K562 (cell line): ENCODE measurements at regions not wholly inside any gene's neighbourhood (a gene's known extent, or its start where the extent isn't known, plus 50 kb on each side); places are given as distances from the start of the nearest gene placed in this dataset.

Experiments used
- ADNP ChIP-seq: fragments of 200-800 bp; sonication (Bioruptor generic); IDR thresholded peaks from 2 replicates; pipeline ENCODE4 v1.6.1; 2016; ENCODE audit warnings: missing genetic modification characterization, missing compliant biosample characterization
- BCOR ChIP-seq: fragments of 450-650 bp; IDR thresholded peaks from 2 replicates; pipeline ENCODE4 v1.6.1; 2016
- CBX1 ChIP-seq: sonication (generic); IDR thresholded peaks from 2 replicates; pipeline ENCODE4 v1.6.1; 2016; ENCODE audit warnings: antibody characterized with exemption, low read depth, mild to moderate bottlenecking
- CEBPB ChIP-seq: fragments of 450-650 bp; IDR thresholded peaks from 2 replicates; pipeline ENCODE4 v1.6.1; 2016; ENCODE audit warnings: missing genetic modification characterization, missing compliant biosample characterization
- EWSR1 ChIP-seq: fragments of 450-650 bp; IDR thresholded peaks from 2 replicates; pipeline ENCODE4 v1.6.1; 2018; ENCODE audit warnings: borderline replicate concordance, mild to moderate bottlenecking, low read depth, moderate library complexity; ENCODE audit not compliant: partially characterized antibody
- PHF20 ChIP-seq: fragments of 450-650 bp; IDR thresholded peaks from 2 replicates; pipeline ENCODE4 v1.6.1; 2018; ENCODE audit not compliant: partially characterized antibody
- PHTF2 ChIP-seq: fragments of 250-450 bp; sonication (Bioruptor Pico); IDR thresholded peaks from 2 replicates; pipeline ENCODE4 v1.5.0; 2021; ENCODE audit warnings: mild to moderate bottlenecking
- RB1 ChIP-seq: fragments of 450-650 bp; IDR thresholded peaks from 2 replicates; pipeline ENCODE4 v1.6.1; 2017; ENCODE audit warnings: low read depth, mild to moderate bottlenecking
- SIX5 ChIP-seq, 2 experiments: IDR thresholded peaks; 2 replicates each; pipeline ENCODE4 v1.6.1; 2011; ENCODE audit warnings: low read length in 2 of 2, borderline replicate concordance in 1 of 2, low read depth in 1 of 2, mild to moderate bottlenecking in 1 of 2, moderate library complexity in 1 of 2; ENCODE audit not compliant: insufficient read depth in 1 of 2
- SMAD4 ChIP-seq: fragments of 250-450 bp; sonication (Bioruptor Pico); conservative IDR thresholded peaks from 2 replicates; pipeline ENCODE4 v1.8.0; 2021; ENCODE audit warnings: inconsistent platforms, mild to moderate bottlenecking, moderate library complexity
- SMARCE1 ChIP-seq: fragments of 450-650 bp; IDR thresholded peaks from 2 replicates; pipeline ENCODE4 v1.7.1; 2016; ENCODE audit warnings: mild to moderate bottlenecking
- ZNF354B ChIP-seq: fragments of 250-450 bp; sonication (Bioruptor Pico); IDR thresholded peaks from 2 replicates; pipeline ENCODE4 v1.4.0; 2020
- ZNF740 ChIP-seq, 3 experiments: fragments of 200-800 bp in 1 of 3; sonication (Bioruptor generic) in 1 of 3; sonication (generic) in 1 of 3; formaldehyde crosslinking in 1 of 3; IDR thresholded peaks; 2 replicates each; pipeline versions ENCODE4 v1.6.1 to v1.8.0; 2016 to 2022; ENCODE audit warnings: mild to moderate bottlenecking in 2 of 3, missing compliant biosample characterization in 2 of 3, missing genetic modification characterization in 2 of 3, missing genetic modification reagents in 1 of 3
- TF ChIP-seq, protein P1 (sequence below): fragments of 200-800 bp; sonication (Bioruptor generic); IDR thresholded peaks from 2 replicates; pipeline ENCODE4 v1.6.1; 2017; ENCODE audit warnings: missing genetic modification characterization, missing compliant biosample characterization
- TF ChIP-seq, protein P2 (sequence below): fragments of 450-650 bp; IDR thresholded peaks from 2 replicates; pipeline ENCODE4 v1.6.1; 2016; ENCODE audit warnings: low read depth, mild to moderate bottlenecking, moderate library complexity

GRCh38 chr18:22103647-22104031 is 65.8 kb upstream of the GATA6 start (continued):
- no peak for TF ChIP-seq ZNF740 (CRISPR knock-in tag; IDR thresholded peaks at IDR 0.05)
- TF ChIP-seq ZNF740 (tag; IDR thresholded peaks at IDR 0.05): peak in 1 of 2 experiments; percentile 63; a peak in 1 of 4 replicates
- TF ChIP-seq SMAD4 (CRISPR knock-in tag): no peak
- TF ChIP-seq PHF20: no peak
- peak; percentile 34; the same call in 1 of the 2 replicates for TF ChIP-seq CEBPB (tag)
- TF ChIP-seq ADNP (tag): 0 out of 2 replicates have a peak, but pooled peaks have one; percentile 28
- no peak for TF ChIP-seq SMARCE1
- TF ChIP-seq SIX5 (IDR thresholded peaks at IDR 0.05; ENCODE audit: borderline replicate concordance in 1 of 2, insufficient read depth in 1 of 2, low read depth in 1 of 2, low read length in 2 of 2): no peak
- no peak for TF ChIP-seq EWSR1
- no peak for TF ChIP-seq RB1
- TF ChIP-seq, protein P1, sequence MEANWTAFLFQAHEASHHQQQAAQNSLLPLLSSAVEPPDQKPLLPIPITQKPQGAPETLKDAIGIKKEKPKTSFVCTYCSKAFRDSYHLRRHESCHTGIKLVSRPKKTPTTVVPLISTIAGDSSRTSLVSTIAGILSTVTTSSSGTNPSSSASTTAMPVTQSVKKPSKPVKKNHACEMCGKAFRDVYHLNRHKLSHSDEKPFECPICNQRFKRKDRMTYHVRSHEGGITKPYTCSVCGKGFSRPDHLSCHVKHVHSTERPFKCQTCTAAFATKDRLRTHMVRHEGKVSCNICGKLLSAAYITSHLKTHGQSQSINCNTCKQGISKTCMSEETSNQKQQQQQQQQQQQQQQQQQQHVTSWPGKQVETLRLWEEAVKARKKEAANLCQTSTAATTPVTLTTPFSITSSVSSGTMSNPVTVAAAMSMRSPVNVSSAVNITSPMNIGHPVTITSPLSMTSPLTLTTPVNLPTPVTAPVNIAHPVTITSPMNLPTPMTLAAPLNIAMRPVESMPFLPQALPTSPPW (CRISPR knock-in tag): peak; percentile 53
- TF ChIP-seq, protein P2, sequence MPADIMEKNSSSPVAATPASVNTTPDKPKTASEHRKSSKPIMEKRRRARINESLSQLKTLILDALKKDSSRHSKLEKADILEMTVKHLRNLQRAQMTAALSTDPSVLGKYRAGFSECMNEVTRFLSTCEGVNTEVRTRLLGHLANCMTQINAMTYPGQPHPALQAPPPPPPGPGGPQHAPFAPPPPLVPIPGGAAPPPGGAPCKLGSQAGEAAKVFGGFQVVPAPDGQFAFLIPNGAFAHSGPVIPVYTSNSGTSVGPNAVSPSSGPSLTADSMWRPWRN: no peak
- peak; percentile 68; the same call in 1 of the 2 replicates for TF ChIP-seq BCOR
- peak; percentile 53; the same call in 1 of the 2 replicates for TF ChIP-seq CBX1
- TF ChIP-seq PHTF2 (CRISPR knock-in tag): no peak
- TF ChIP-seq ZNF354B (CRISPR knock-in tag): no peak
